ENCODE measurements at regions not wholly inside any gene's neighbourhood (a gene's known extent, or its start where the extent isn't known, plus 50 kb on each side); places are given as distances from the start of the nearest gene placed in this dataset.
"Not testable (repeated sequence)": the region's sequence is repeated elsewhere in the genome, so short reads cannot be mapped to it uniquely, and the experiment has no call there.

DNA sequence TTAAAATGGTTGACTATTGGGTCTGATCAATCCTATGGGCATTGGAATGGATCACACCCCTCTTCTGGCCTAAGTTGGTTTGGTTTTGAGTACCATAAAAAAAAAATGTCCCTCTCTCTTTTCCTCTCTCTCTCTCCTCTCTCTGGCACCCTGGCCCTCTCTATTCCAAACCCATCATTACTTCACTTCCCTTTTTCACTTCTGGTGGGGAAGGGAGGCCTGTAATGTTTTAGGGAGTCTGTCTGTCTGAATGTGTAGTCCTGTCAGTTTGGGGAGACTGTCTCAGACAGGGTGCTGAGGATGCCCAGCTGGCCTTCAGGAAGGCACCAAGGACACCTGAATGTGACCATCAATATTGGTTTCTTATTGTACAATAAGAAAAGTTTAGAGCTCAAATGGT is 165.8 kb downstream of the CD24 start:
- no peaks in the 10 kb centered on the region for H3K36me3 ChIP-seq
- H3K27me3 ChIP-seq, result no peaks in the 10 kb centered on the region
- DNase-seq (ENCODE audit: low spot score), result no peak
- Mint-ChIP-seq H3K27me3 (ENCODE audit: insufficient read depth, low read depth) (peaks cover 9% of the 10 kb centered on the region), H3K27ac (no peak overlapping the region), H3K9me3 (peaks cover 49% of the 10 kb centered on the region), H3K36me3 (peaks cover 2% of the 10 kb centered on the region), H3K4me3 (no peak overlapping the region), H3K4me1 (peaks cover 18% of the 10 kb centered on the region)
- peaks cover 10% of the 10 kb centered on the region for H3K4me1 ChIP-seq
- H3K9ac ChIP-seq, result no peak overlapping the region
- H3K4me2 ChIP-seq, result no peak overlapping the region
- H3K79me2 ChIP-seq (ENCODE audit: low read depth), result no peaks in the 10 kb centered on the region
- no peak overlapping the region for H2AFZ ChIP-seq (replicated peaks)
- TF ChIP-seq EZH2phosphoT487 (IDR thresholded peaks at IDR 0.05) (no peak), EZH2 (IDR thresholded peaks at IDR 0.05) (no peak), CTCF (IDR thresholded peaks at IDR 0.05) (no peak)
- no peaks in the 10 kb centered on the region for H3F3A ChIP-seq (ENCODE audit: low read depth)
- peaks cover 8% of the 10 kb centered on the region for H3K9me3 ChIP-seq (ENCODE audit: low read depth)
- H3K4me3 ChIP-seq, result no peak overlapping the region
- no peaks in the 10 kb centered on the region for H4K20me1 ChIP-seq (ENCODE audit: low read depth)
- H3K27ac ChIP-seq, result no peak overlapping the region

DNA sequence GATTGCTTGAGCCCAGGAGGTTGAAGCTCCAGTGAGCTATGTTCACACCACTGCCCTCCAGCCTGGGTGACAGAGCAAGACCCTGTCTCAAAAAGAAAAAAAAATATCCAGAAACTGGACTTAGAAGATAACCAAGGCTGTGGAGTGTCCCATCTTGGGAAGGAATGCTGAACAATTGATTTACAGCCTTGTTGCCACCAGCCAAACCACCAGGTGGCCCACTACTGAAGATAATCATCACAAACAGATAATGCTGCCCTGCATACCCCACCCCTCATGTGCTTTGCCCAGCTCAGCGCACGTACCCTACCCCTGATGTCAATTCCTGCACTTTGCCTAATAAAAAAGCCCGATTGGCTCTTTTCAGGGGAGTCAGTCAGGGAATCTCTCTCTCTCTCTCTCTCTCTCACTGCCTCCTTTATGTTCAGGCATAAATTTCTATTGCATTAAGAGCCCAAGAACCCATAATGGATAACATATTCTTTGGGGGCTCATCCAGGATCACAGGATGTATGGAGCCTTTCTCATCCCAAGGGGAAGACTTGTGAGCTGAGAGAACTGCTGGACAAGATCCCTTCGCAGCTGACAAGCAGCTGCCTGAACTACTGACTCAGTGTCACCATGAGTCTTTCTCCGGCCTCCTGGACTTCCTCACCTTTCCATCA is 166.4 kb downstream of the CD24 start:
- no peak overlapping the region for H3K4me3 ChIP-seq
- Mint-ChIP-seq H3K36me3 (peaks cover 2% of the 10 kb centered on the region), H3K9me3 (peaks cover 45% of the 10 kb centered on the region)

GRCh38 chr6:106806253-106806652 is 168.3 kb downstream of the CD24 start:
- H4K20me1 ChIP-seq (ENCODE audit: low read depth); H3K4me3 ChIP-seq; DNase-seq (ENCODE audit: low spot score); H3K79me2 ChIP-seq (ENCODE audit: low read depth); H3K27me3 Mint-ChIP-seq (ENCODE audit: insufficient read depth, low read depth); H2AFZ ChIP-seq (replicated peaks); H3K27me3 ChIP-seq; H3K36me3 ChIP-seq; H3F3A ChIP-seq (ENCODE audit: low read depth); H3K9me3 ChIP-seq (ENCODE audit: low read depth); H3K9ac ChIP-seq; H3K4me2 ChIP-seq; H3K36me3 Mint-ChIP-seq; H3K4me3 Mint-ChIP-seq; H3K27ac ChIP-seq: not testable (repeated sequence)
- Mint-ChIP-seq H3K4me1 (peaks cover 33% of the 10 kb centered on the region), H3K9me3 (peaks cover 31% of the 10 kb centered on the region), H3K27ac (peak overlapping the region; percentile 81)
- peaks cover 13% of the 10 kb centered on the region for H3K4me1 ChIP-seq

More for the DNA sequence above, 166.4 kb downstream of the CD24 start:
- no peak overlapping the region for H3K4me3 Mint-ChIP-seq
- Histone ChIP-seq H3K36me3 (no peaks in the 10 kb centered on the region), H3K79me2 (ENCODE audit: low read depth) (no peaks in the 10 kb centered on the region), H3K4me2 (no peak overlapping the region), H3K27me3 (no peaks in the 10 kb centered on the region), H4K20me1 (ENCODE audit: low read depth) (no peaks in the 10 kb centered on the region), H3K9ac (no peak overlapping the region), H3K27ac (no peak overlapping the region), H3F3A (ENCODE audit: low read depth) (no peaks in the 10 kb centered on the region), H3K4me1 (peaks cover 13% of the 10 kb centered on the region), H3K9me3 (ENCODE audit: low read depth) (peaks cover 8% of the 10 kb centered on the region), H2AFZ (replicated peaks) (no peak overlapping the region)
- H3K27me3 Mint-ChIP-seq (ENCODE audit: insufficient read depth, low read depth), result peaks cover 9% of the 10 kb centered on the region
- no peak for TF ChIP-seq EZH2 (IDR thresholded peaks at IDR 0.05)
- no peak for TF ChIP-seq EZH2phosphoT487 (IDR thresholded peaks at IDR 0.05)
- TF ChIP-seq CTCF (IDR thresholded peaks at IDR 0.05), result no peak
- no peak for DNase-seq (ENCODE audit: low spot score)
- no peak overlapping the region for H3K27ac Mint-ChIP-seq
- H3K4me1 Mint-ChIP-seq, result peaks cover 21% of the 10 kb centered on the region

DNA sequence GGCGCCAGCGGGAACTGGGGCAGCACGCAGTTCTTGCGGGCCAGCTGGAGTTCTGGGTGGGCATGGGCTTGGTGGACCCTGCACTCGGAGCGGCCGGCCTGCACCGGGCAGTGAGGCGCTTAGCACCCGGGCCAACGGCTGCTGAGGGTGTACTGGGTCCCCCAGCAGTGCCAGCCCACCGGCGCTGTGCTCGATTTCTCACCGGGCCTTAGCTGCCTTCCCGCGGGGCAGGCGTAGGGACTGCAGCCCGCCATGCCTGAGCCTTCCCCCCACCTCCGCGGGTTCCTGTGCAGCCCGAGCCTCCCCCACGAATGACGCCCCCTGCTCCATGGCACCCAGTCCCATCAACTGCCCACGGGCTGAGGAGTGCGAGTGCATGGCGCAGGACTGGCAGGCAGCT is 168.8 kb downstream of the CD24 start:
- no peaks in the 10 kb centered on the region for H3K79me2 ChIP-seq (ENCODE audit: low read depth)
- Mint-ChIP-seq H3K4me3 (no peak overlapping the region), H3K27ac (no peak overlapping the region), H3K4me1 (peaks cover 38% of the 10 kb centered on the region), H3K27me3 (ENCODE audit: insufficient read depth, low read depth) (peaks cover 9% of the 10 kb centered on the region), H3K9me3 (peaks cover 26% of the 10 kb centered on the region), H3K36me3 (peaks cover 2% of the 10 kb centered on the region)
- H3K4me2 ChIP-seq, result no peak overlapping the region
- peaks cover 5% of the 10 kb centered on the region for H3K9me3 ChIP-seq (ENCODE audit: low read depth)
- H4K20me1 ChIP-seq (ENCODE audit: low read depth), result no peaks in the 10 kb centered on the region
- no peak overlapping the region for H2AFZ ChIP-seq (replicated peaks)
- peaks cover 13% of the 10 kb centered on the region for H3K4me1 ChIP-seq
- DNase-seq (ENCODE audit: low spot score), result no peak
- H3K27me3 ChIP-seq, result no peaks in the 10 kb centered on the region
- TF ChIP-seq CTCF (IDR thresholded peaks at IDR 0.05) (no peak), EZH2phosphoT487 (IDR thresholded peaks at IDR 0.05) (no peak), EZH2 (IDR thresholded peaks at IDR 0.05) (no peak)
- H3F3A ChIP-seq (ENCODE audit: low read depth), result no peaks in the 10 kb centered on the region
- H3K36me3 ChIP-seq, result no peaks in the 10 kb centered on the region
- no peak overlapping the region for H3K9ac ChIP-seq
- H3K27ac ChIP-seq, result no peak overlapping the region
- H3K4me3 ChIP-seq, result no peak overlapping the region

Measured in neural progenitor cell (in vitro differentiated cells).